K562 (cell line): ENCODE measurements at regions not wholly inside any gene's neighbourhood (a gene's known extent, or its start where the extent isn't known, plus 50 kb on each side); places are given as distances from the start of the nearest gene placed in this dataset.

Experiments
- ATAC-seq: fragments of 200-7000 bp; cut with Tn5 transposase; 3 replicates; pipeline ENCODE4 v1.9.1; 2020; ENCODE audit warnings: moderate library complexity
- BruUV-seq: library from RNA; stranded (reverse); fragments of 400-500 nt; replicated peaks from 2 replicates; lab custom pipeline; 2021; lab: Mats Ljungman, UMichigan
- CTCF ChIA-PET: fragments of 300-600 bp; formaldehyde crosslinking; extraction: SDS; loops from one replicate; lab custom pipeline; 2021; ENCODE audit warnings: low intra/inter-chr PET ratio; lab: Yijun Ruan, JAX
- POLR2A ChIA-PET: fragments of 300-600, 350-650 bp; sonication (Branson Sonifier 250); formaldehyde crosslinking; extraction: SDS; loops from one replicate; lab custom pipeline; 2021; ENCODE audit warnings: antibody characterized with exemption, inconsistent platforms; lab: Yijun Ruan, JAX
- DNase-seq, 4 experiments: peaks; one replicate each; pipeline versions ENCODE4 v3.0.0 to v3.0.0-alpha.2; 2011 to 2018; ENCODE audit warnings: low spot score in 3 of 4, mixed read lengths in 3 of 4; ENCODE audit errors: extremely low read depth in 1 of 4
- FAIRE-seq: peaks from 2 replicates; lab custom pipeline; 2011; peaks lifted over from hg19 to GRCh38; lab: Jason Lieb, UNC
- H2AFZ ChIP-seq: 2 replicates; pipeline ENCODE4 v1.6.0; 2011; ENCODE audit warnings: low read depth, low read length, control low read depth, inconsistent platforms
- H3K27ac ChIP-seq: fragments of 200-600 bp; 3 replicates; pipeline ENCODE4 v1.8.0; 2011; ENCODE audit warnings: low read depth, mild to moderate bottlenecking, control low read depth, inconsistent platforms, low read length, moderate library complexity, mixed read lengths; ENCODE audit errors: extremely low read depth
- H3K27me3 ChIP-seq, 2 experiments: fragments of 300-600 bp in 1 of 2; 2 replicates in 1 of 2; 3 replicates in 1 of 2; pipeline versions ENCODE4 v1.6.0 to v1.8.0; 2011; ENCODE audit warnings: inconsistent platforms in 2 of 2, low read length in 2 of 2, mild to moderate bottlenecking in 1 of 2, mixed read lengths in 1 of 2, moderate library complexity in 1 of 2; ENCODE audit not compliant: control insufficient read depth in 2 of 2, insufficient read depth in 2 of 2
- H3K36me3 ChIP-seq: fragments of 300-600 bp; 3 replicates; pipeline ENCODE4 v1.8.0; 2011; ENCODE audit warnings: mild to moderate bottlenecking, low read length, inconsistent platforms; ENCODE audit not compliant: control insufficient read depth, insufficient read depth
- H3K4me1 ChIP-seq, 2 experiments: fragments of 200-600 bp in 1 of 2; replicated peaks in 1 of 2; 2 replicates in 1 of 2; 3 replicates in 1 of 2; pipeline versions ENCODE4 v1.5.1 to v1.8.0; 2011; ENCODE audit warnings: inconsistent platforms in 2 of 2, low read length in 2 of 2, mild to moderate bottlenecking in 1 of 2, mixed read lengths in 1 of 2, moderate library complexity in 1 of 2; ENCODE audit not compliant: control insufficient read depth in 2 of 2, insufficient read depth in 2 of 2
- H3K4me2 ChIP-seq: 2 replicates; pipeline ENCODE4 v1.6.1; 2011; ENCODE audit warnings: low read length, control low read depth, inconsistent platforms, mixed read lengths; ENCODE audit not compliant: insufficient read depth
- H3K4me3 ChIP-seq: fragments of 200-600 bp; sonication (generic), shearing (Covaris generic); 2 replicates; pipeline ENCODE4 v1.5.1; 2016; ENCODE audit warnings: control low read depth, inconsistent platforms
- H3K79me2 ChIP-seq: fragments of 200-600 bp; 3 replicates; pipeline ENCODE4 v1.8.0; 2011; ENCODE audit warnings: low read length, inconsistent platforms; ENCODE audit not compliant: control insufficient read depth, insufficient read depth
- H3K9ac ChIP-seq, 2 experiments: 2 replicates each; pipeline versions ENCODE4 v1.6.0 to v1.6.1; 2011; ENCODE audit warnings: low read depth in 2 of 2, low read length in 2 of 2, control low read depth in 1 of 2, inconsistent platforms in 1 of 2, mild to moderate bottlenecking in 1 of 2, mixed read lengths in 1 of 2; ENCODE audit not compliant: insufficient read depth in 1 of 2
- H3K9me1 ChIP-seq: one replicate; pipeline ENCODE4 v1.6.0; 2011; ENCODE audit warnings: inconsistent platforms, mild to moderate bottlenecking, low read length, moderate library complexity; ENCODE audit not compliant: control insufficient read depth, insufficient read depth
- H3K9me3 ChIP-seq: replicated peaks from 2 replicates; pipeline ENCODE4 v1.5.1; 2011; ENCODE audit warnings: low read depth, low read length, inconsistent platforms; ENCODE audit not compliant: control insufficient read depth, insufficient read depth
- H4K20me1 ChIP-seq: replicated peaks from 2 replicates; pipeline ENCODE4 v1.6.1; 2011; ENCODE audit warnings: low read length, inconsistent platforms, mixed read lengths; ENCODE audit not compliant: control insufficient read depth, insufficient read depth
- CBX3 ChIP-seq, 2 experiments: IDR thresholded peaks; 1 replicate in 1 of 2; 2 replicates in 1 of 2; pipeline ENCODE4 v1.6.1; 2012; ENCODE audit warnings: inconsistent platforms in 2 of 2, low read length in 2 of 2, borderline replicate concordance in 1 of 2, control low read depth in 1 of 2
- CHD1 ChIP-seq: fragments of 200-600 bp; sonication (generic); IDR thresholded peaks from one replicate; pipeline ENCODE4 v1.6.1; 2012; ENCODE audit warnings: mild to moderate bottlenecking, moderate library complexity, low read length, inconsistent platforms
- CREB1 ChIP-seq, 2 experiments: sonication (generic) in 1 of 2; formaldehyde crosslinking in 1 of 2; IDR thresholded peaks; 2 replicates each; pipeline versions ENCODE4 v1.6.1 to v1.8.0; 2012 to 2022; ENCODE audit warnings: inconsistent platforms in 1 of 2, mild to moderate bottlenecking in 1 of 2, missing genetic modification reagents in 1 of 2, moderate library complexity in 1 of 2
- FOXO4 ChIP-seq: fragments of 450-650 bp; formaldehyde crosslinking; IDR thresholded peaks from 2 replicates; pipeline ENCODE4 v1.4.0; 2020; ENCODE audit warnings: mild to moderate bottlenecking, moderate library complexity
- GMEB1 ChIP-seq: fragments of 250-450 bp; sonication (Bioruptor Pico); IDR thresholded peaks from 2 replicates; pipeline ENCODE4 v1.4.0; 2020; ENCODE audit warnings: mild to moderate bottlenecking
- HNRNPL ChIP-seq: fragments of 200-400 bp; formaldehyde crosslinking; IDR thresholded peaks from 2 replicates; pipeline ENCODE4 v1.6.1; 2017; ENCODE audit warnings: low read depth, mild to moderate bottlenecking, low read length
- L3MBTL2 ChIP-seq: fragments of 450-650 bp; IDR thresholded peaks from 2 replicates; pipeline ENCODE4 v1.6.1; 2016; ENCODE audit warnings: mild to moderate bottlenecking, moderate library complexity
- MEF2D ChIP-seq: conservative IDR thresholded peaks from 2 replicates; pipeline ENCODE4 v1.6.1; 2016; ENCODE audit warnings: low read depth, missing genetic modification characterization, missing compliant biosample characterization
- PHB ChIP-seq: fragments of 250-450 bp; sonication (Bioruptor Pico); IDR thresholded peaks from 2 replicates; pipeline ENCODE4 v1.5.0; 2021
- RFX1 ChIP-seq: fragments of 450-650 bp; IDR thresholded peaks from 2 replicates; pipeline ENCODE4 v1.6.1; 2016; ENCODE audit warnings: mild to moderate bottlenecking, moderate library complexity
- SIN3A ChIP-seq, 2 experiments: fragments of 150-350 bp in 1 of 2; IDR thresholded peaks; 2 replicates each; pipeline ENCODE4 v1.6.1; 2011 to 2016; ENCODE audit warnings: borderline replicate concordance in 2 of 2, low read depth in 2 of 2, low read length in 2 of 2, mild to moderate bottlenecking in 2 of 2, moderate library complexity in 2 of 2; ENCODE audit not compliant: control insufficient read depth in 1 of 2
- SLC30A9 ChIP-seq: fragments of 250-450 bp; sonication (Bioruptor Pico); IDR thresholded peaks from 2 replicates; pipeline ENCODE4 v1.8.0; 2022; ENCODE audit warnings: mild to moderate bottlenecking, moderate library complexity
- THAP12 ChIP-seq: fragments of 250-450 bp; sonication (Bioruptor Pico); IDR thresholded peaks from 2 replicates; pipeline ENCODE4 v1.9.0; 2021; ENCODE audit warnings: mild to moderate bottlenecking, inconsistent platforms
- ZNF253 ChIP-seq: fragments of 250-450 bp; sonication (Bioruptor Pico); conservative IDR thresholded peaks from 2 replicates; pipeline ENCODE4 v1.6.1; 2021; ENCODE audit warnings: mild to moderate bottlenecking
- ZNF395 ChIP-seq: fragments of 200-800 bp; sonication (Bioruptor generic); IDR thresholded peaks from 2 replicates; pipeline ENCODE4 v1.6.1; 2017; ENCODE audit warnings: missing genetic modification characterization, missing compliant biosample characterization
- ZNF561 ChIP-seq: fragments of 450-650 bp; formaldehyde crosslinking; conservative IDR thresholded peaks from 2 replicates; pipeline ENCODE4 v1.4.0; 2020; ENCODE audit warnings: mild to moderate bottlenecking, moderate library complexity
- WGBS: fragments of 100-300 bp; shearing (Covaris generic); methylation state at CpG from one replicate; pipeline ENCODE4 v1.1.6; 2016; ENCODE audit warnings: low coverage, mixed read lengths; ENCODE audit not compliant: insufficient coverage; ENCODE audit errors: missing lambda C conversion rate; 5-methylcytosine and 5-hydroxymethylcytosine counted together
- in situ Hi-C: fragments of 300-500 bp; cut with MboI; formaldehyde crosslinking; loops from 4 replicates; pipeline ENCODE4 v1.15.0; 2018; ENCODE audit warnings: inconsistent platforms, mixed read lengths
- intact Hi-C: fragments of 100-400 bp; cut with micrococcal nuclease; formaldehyde crosslinking; loops from 2 replicates; pipeline ENCODE4 v1.14.2; 2022

GRCh38 chr15:85874236-85874635 lies 79.5 kb upstream of the KLHL25 start:
- ATAC-seq (no peak), DNase-seq (no peak), FAIRE-seq (no peak)
- H3K79me2 ChIP-seq, result no peaks in the 10 kb centered on the region
- no peaks in the 10 kb centered on the region for H3K4me1 ChIP-seq
- H3K4me2 ChIP-seq, result no peak overlapping the region
- no peak overlapping the region for H2AFZ ChIP-seq
- no peaks in the 10 kb centered on the region for H4K20me1 ChIP-seq
- 0% methylated on average over 2 of the region's 2 CpGs for WGBS
- H3K9ac ChIP-seq, result no peak overlapping the region
- CTCF ChIA-PET, result no interaction called here
- BruUV-seq, result no TSS peak
- no peaks in the 10 kb centered on the region for H3K27me3 ChIP-seq
- no peak overlapping the region for H3K27ac ChIP-seq
- in situ Hi-C loops (no loop called here), intact Hi-C loops (no loop called here)
- H3K9me1 ChIP-seq, result no peaks in the 10 kb centered on the region
- H3K4me3 ChIP-seq, result no peak overlapping the region
- POLR2A ChIA-PET, result interaction anchor here (0.6 kb wide), 1 partner anchor 51 kb away, joined by 3 read pairs; no protein-coding TSS in a partner anchor
- H3K9me3 ChIP-seq, result no peaks in the 10 kb centered on the region
- no peaks in the 10 kb centered on the region for H3K36me3 ChIP-seq
- TF ChIP-seq SIN3A (IDR thresholded peaks at IDR 0.05; ENCODE audit: borderline replicate concordance in 2 of 2, control insufficient read depth in 1 of 2, low read depth in 2 of 2, low read length in 2 of 2) (no peak), RFX1 (no peak), CREB1 (IDR thresholded peaks at IDR 0.05) (no peak), CREB1 (CRISPR knock-in tag; IDR thresholded peaks at IDR 0.05) (no peak), ZNF561 (CRISPR knock-in tag) (no peak), HNRNPL (no peak), L3MBTL2 (no peak), THAP12 (CRISPR knock-in tag) (no peak), GMEB1 (CRISPR knock-in tag) (no peak), SLC30A9 (CRISPR knock-in tag) (no peak), ZNF253 (no peak), CBX3 (IDR thresholded peaks at IDR 0.05; ENCODE audit: borderline replicate concordance in 1 of 2, low read length in 2 of 2) (no peak), PHB (CRISPR knock-in tag) (no peak), ZNF395 (no peak), MEF2D (tag) (no peak), CHD1 (no peak), FOXO4 (no peak)
